ENCODE measurements at regions not wholly inside any gene's neighbourhood (a gene's known extent, or its start where the extent isn't known, plus 50 kb on each side); places are given as distances from the start of the nearest gene placed in this dataset.
"Not testable (repeated sequence)": the region's sequence is repeated elsewhere in the genome, so short reads cannot be mapped to it uniquely, and the experiment has no call there.

GRCh38 chrX:107296184-107296583 lies 89.8 kb downstream of the DNAAF6 start:
- not testable (repeated sequence) for DNase-seq (ENCODE audit: low read depth in 4 of 4, low spot score in 3 of 4)

DNA sequence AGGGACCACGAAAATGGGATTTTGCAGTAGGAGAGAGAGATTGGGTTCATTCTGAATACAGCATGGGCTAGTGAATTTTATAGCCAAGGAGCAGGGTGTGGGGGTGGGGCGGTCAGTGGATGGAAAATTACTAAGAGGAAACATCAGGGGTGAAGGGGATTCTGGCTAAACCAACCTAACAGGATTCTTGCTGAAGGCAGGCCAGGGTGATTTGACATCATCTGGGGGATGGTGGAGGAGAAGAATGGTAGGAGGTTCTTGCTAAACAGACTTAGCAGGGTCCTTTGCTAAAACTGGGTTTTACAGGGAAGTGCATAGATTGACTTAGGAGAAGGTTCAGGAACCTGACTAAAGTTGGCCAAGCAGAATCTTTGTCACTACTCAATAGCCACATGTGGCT lies 91.9 kb downstream of the DNAAF6 start:
- DNase-seq (ENCODE audit: low read depth in 4 of 4, low spot score in 3 of 4): no peak

DNA sequence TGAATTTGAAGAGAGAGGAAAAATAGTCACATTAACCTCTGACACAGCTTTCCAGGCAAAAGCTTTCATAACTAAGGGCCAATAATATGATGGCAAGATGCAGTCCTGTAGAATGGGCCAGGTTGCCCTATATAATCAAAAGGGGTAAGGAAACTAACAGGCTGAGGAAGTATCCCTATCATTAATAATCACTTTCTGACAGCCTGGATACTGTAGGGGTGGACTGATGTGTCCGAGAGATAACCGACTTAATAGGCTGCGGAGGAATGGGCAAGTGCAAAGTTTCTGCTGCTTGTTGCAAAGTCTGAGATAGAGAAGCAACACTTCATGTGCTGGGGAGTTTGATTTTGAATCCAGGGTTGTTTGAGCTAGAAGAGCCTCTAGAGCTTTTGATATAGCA lies 94.8 kb downstream of the DNAAF6 start:
- DNase-seq (ENCODE audit: low read depth in 4 of 4, low spot score in 3 of 4): no peak

DNA sequence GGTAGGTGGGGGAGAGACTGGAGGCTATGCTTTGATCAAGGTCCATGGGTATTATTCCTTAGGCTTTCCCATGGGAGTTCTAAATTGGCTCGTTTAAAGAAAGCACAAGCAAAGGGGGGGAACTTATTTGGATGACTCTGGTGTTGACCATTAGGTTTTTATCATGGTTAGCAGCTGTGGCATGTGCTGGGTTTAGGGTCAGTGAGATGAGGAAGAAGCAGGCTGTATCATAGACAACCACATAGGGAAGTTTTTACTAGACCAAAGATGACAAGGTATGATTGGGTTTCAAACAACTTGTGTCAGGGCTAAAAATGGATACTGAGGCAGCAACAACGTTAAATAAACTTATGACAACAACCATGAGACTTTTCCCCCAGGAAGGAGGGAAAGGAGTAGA lies 97.7 kb downstream of the DNAAF6 start:
- DNase-seq (ENCODE audit: low read depth in 4 of 4, low spot score in 3 of 4): no peak

GRCh38 chrX:107323786-107324492 lies 117.5 kb downstream of the DNAAF6 start:
- no peak for DNase-seq (ENCODE audit: low read depth in 4 of 4, low spot score in 3 of 4)

- peak in 3 of 4 donors; percentile 10 to 32 (median 16) for DNase-seq (ENCODE audit: low read depth in 4 of 4, low spot score in 3 of 4)
Measured at GRCh38 chrX:107324493-107325310, 118.3 kb downstream of the DNAAF6 start.

DNA sequence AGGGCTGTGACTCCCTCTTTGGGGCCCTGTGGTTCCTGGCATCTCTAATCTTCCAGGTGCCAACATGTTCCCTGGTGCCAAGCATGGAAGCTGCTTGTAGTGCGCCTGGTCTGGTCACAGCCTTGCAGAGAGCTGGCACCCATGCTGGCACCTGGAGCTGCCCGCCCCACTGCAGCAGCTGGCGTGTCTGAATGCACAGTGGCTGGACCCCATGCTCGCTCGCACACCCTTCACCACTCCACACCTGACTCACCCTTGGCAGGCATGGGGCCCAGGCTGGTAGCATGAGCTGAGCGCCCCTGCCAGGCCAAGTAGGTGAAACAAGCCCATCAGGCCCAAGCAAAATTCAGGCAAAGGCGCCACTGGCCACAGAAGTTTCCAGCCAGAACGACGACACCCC lies 119.1 kb downstream of the DNAAF6 start:
- no peak for DNase-seq (ENCODE audit: low read depth in 4 of 4, low spot score in 3 of 4)

GRCh38 chrX:107348051-107348450 lies 101.4 kb upstream of the FRMPD3 start:
- DNase-seq (ENCODE audit: low read depth in 4 of 4, low spot score in 3 of 4): no peak

GRCh38 chrX:107348990-107349389 lies 100.5 kb upstream of the FRMPD3 start:
- DNase-seq (ENCODE audit: low read depth in 4 of 4, low spot score in 3 of 4): no peak

DNA sequence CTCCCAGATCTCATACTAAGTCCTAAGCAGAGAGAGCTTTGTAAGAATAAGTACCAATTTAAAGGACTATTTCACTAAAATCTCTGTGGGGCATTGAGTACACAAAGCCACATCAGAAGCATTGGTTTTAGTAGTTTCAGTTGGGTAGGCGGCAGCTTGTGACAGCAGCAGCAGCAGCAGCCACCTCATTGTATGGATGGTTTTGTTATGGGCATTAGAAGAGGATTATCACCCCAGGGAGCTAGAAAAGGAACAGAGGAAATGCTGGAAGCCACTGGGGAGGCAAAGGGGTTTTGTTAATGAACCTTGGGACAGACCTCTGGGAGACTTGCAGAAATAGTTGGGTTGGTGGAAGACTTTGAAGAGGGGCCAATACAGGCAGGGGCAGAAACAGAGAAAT lies 93.9 kb upstream of the FRMPD3 start:
- no peak for DNase-seq (ENCODE audit: low read depth in 4 of 4, low spot score in 3 of 4)

DNA sequence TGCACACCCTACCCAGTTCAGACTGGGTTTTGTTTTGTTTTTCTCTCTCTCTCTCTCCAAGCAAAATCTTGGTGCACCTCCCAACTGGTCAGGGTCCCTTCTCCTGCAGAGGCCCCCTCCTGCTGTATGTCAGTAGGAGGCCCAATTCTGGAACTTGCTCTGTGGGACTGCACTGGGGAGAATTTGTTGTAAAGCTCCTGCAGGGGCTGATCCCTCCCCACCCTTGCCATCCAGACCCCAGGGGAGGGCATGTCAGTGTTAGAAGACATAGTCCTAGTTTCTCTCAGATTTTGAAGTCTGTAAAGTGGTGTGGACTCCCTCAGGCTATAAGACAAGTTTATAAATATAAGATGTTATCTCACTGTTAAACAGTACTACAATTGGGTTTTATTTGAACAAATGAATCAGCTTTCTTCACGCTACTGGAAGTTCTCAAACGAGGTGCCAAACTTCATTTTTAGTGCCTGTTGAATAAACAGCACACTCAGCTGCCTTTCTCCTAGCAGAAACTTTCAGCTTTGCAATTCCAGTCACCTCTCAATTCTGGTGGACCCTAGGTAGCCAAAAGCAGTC lies 88.6 kb upstream of the FRMPD3 start:
- no peak for DNase-seq (ENCODE audit: low read depth in 4 of 4, low spot score in 3 of 4)

- not testable (repeated sequence) for DNase-seq (ENCODE audit: low read depth in 4 of 4, low spot score in 3 of 4)
Measured at GRCh38 chrX:107370185-107370584, 79.3 kb upstream of the FRMPD3 start.

DNA sequence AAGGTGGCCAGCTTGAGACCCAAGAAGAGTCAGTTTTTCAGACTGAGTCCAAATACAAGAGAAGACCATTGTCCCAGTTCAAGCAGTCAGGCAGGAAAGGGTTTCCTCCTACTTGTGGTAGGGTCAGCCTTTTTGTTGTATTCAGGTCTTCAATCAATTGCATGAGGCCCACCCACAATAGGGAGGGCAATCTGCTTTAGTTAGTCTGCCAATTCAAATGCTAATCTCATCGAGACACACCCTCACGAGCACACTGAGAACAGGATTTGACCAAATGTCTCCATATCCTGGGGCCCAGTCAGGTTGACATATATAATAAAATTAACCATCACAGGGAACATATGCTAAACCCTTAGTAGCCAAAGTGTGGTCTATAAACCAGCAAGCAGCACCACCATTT lies 75.3 kb upstream of the FRMPD3 start:
- DNase-seq (ENCODE audit: low read depth in 4 of 4, low spot score in 3 of 4): no peak

DNA sequence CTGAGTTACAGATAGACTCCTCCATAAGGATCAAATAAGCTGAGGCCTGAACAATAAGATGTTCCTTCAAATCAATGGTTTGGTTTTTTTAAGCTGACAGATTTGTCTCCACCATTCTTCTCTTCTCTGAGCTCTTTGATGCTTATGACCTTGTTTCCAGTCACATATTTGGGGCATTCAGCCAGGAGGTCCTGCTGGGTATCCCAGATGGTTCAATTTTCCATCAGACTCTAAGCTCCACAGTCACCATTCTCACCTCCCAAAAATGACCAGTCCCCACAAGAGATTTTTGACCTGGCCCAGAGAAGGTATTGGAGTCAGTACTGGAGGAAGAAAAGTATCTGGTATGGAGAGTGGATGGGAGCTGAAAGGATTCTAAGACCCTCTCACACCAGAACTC lies 74.6 kb upstream of the FRMPD3 start:
- DNase-seq (ENCODE audit: low read depth in 4 of 4, low spot score in 3 of 4): no peak

GRCh38 chrX:107376186-107376585 lies 73.3 kb upstream of the FRMPD3 start:
- DNase-seq (ENCODE audit: low read depth in 4 of 4, low spot score in 3 of 4): not testable (repeated sequence)

GRCh38 chrX:107384397-107385105 lies 64.9 kb upstream of the FRMPD3 start:
- no peak for DNase-seq (ENCODE audit: low read depth in 4 of 4, low spot score in 3 of 4)

DNA sequence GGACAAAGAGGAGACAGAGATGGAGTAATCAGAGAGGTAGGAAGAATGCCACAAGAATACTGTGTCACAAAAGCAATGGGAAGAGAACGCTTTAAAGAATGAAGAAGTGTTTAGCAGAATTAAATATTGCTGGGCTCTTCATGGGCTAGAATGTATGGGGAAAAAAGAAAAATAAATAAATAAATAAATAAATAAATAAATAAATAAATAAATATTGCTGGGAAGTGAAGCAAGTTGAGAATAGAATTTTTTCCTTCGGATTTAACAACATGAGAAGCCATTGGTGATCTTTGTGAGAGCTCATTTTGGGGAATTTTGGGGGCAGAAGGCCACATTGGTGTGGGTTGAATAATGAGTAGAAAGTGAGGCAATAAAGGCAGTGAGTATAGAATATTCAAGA lies 59.7 kb upstream of the FRMPD3 start:
- DNase-seq (ENCODE audit: low read depth in 4 of 4, low spot score in 3 of 4): no peak

- not testable (repeated sequence) for DNase-seq (ENCODE audit: low read depth in 4 of 4, low spot score in 3 of 4)
Measured at GRCh38 chrX:107393656-107394055, 55.8 kb upstream of the FRMPD3 start.

GRCh38 chrX:107396235-107396634 lies 53.2 kb upstream of the FRMPD3 start:
- DNase-seq (ENCODE audit: low read depth in 4 of 4, low spot score in 3 of 4): no peak

- no peak for DNase-seq (ENCODE audit: low read depth in 4 of 4, low spot score in 3 of 4)
Measured at GRCh38 chrX:107396783-107397182, 52.7 kb upstream of the FRMPD3 start.

- no peak for DNase-seq (ENCODE audit: low read depth in 4 of 4, low spot score in 3 of 4)
Measured at GRCh38 chrX:107398115-107398514, 51.3 kb upstream of the FRMPD3 start.
